T47D (cell line): ENCODE measurements at regions not wholly inside any gene's neighbourhood (a gene's known extent, or its start where the extent isn't known, plus 50 kb on each side); places are given as distances from the start of the nearest gene placed in this dataset.

ENCODE experiments used
- DNase-seq, 2 experiments: peaks; one replicate each; pipeline versions ENCODE4 v3.0.0 to v3.0.0-alpha.2; 2011 to 2012; ENCODE audit warnings: low read depth in 1 of 2, low spot score in 1 of 2
- JUND ChIP-seq: IDR thresholded peaks from 2 replicates; pipeline ENCODE4 v1.6.1; 2012; ENCODE audit warnings: low read depth
- in situ Hi-C: cut with HindIII; loops from 2 replicates; pipeline ENCODE4 v1.10.0; 2016; ENCODE audit warnings: low sequenced_read_pairs, low pct_unique_long_range_greater_than_20kb

GRCh38 chr15:31247404-31247803 is 79.2 kb upstream of the KLF13 start:
- in situ Hi-C loops, result no loop called here
- no peak for DNase-seq
- no peak for TF ChIP-seq JUND

GRCh38 chr15:31248263-31248662 is 78.4 kb upstream of the KLF13 start:
- TF ChIP-seq JUND, result no peak
- DNase-seq, result no peak
- in situ Hi-C loops, result no loop called here

- TF ChIP-seq JUND, result no peak
- no peak for DNase-seq
- in situ Hi-C loops, result no loop called here
Measured at GRCh38 chr15:31248951-31249350, 77.7 kb upstream of the KLF13 start.

- DNase-seq, result no peak
- in situ Hi-C loops, result no loop called here
- no peak for TF ChIP-seq JUND
Measured at GRCh38 chr15:31250033-31250432, 76.6 kb upstream of the KLF13 start.

- in situ Hi-C loops, result no loop called here
- no peak for TF ChIP-seq JUND
- DNase-seq, result no peak
Measured at GRCh38 chr15:31251165-31251564, 75.5 kb upstream of the KLF13 start.

GRCh38 chr15:31252171-31252785 is 74.4 kb upstream of the KLF13 start:
- in situ Hi-C loops, result no loop called here
- no peak for TF ChIP-seq JUND
- no peak for DNase-seq

- TF ChIP-seq JUND, result no peak
- in situ Hi-C loops, result no loop called here
- DNase-seq, result no peak
Measured at GRCh38 chr15:31254431-31255175, 72.0 kb upstream of the KLF13 start.

GRCh38 chr15:31255176-31255510 is 71.5 kb upstream of the KLF13 start:
- in situ Hi-C loops, result no loop called here
- TF ChIP-seq JUND, result no peak
- DNase-seq, result no peak

GRCh38 chr15:31255732-31256377 is 70.8 kb upstream of the KLF13 start:
- no peak for TF ChIP-seq JUND
- no peak for DNase-seq
- in situ Hi-C loops, result no loop called here

- no peak for TF ChIP-seq JUND
- no peak for DNase-seq
- in situ Hi-C loops, result no loop called here
Measured at GRCh38 chr15:31256378-31257265, 70.0 kb upstream of the KLF13 start.

GRCh38 chr15:31257286-31257685 is 69.3 kb upstream of the KLF13 start:
- no peak for DNase-seq
- no peak for TF ChIP-seq JUND
- in situ Hi-C loops, result no loop called here

GRCh38 chr15:31258260-31258659 is 68.4 kb upstream of the KLF13 start:
- in situ Hi-C loops, result no loop called here
- TF ChIP-seq JUND, result no peak
- DNase-seq, result no peak
